NCI-H526 treated with DMSO at 0.1 percent for 48 hours (cell line): ENCODE measurements at regions not wholly inside any gene's neighbourhood (a gene's known extent, or its start where the extent isn't known, plus 50 kb on each side); places are given as distances from the start of the nearest gene placed in this dataset.

ENCODE experiments used
- DNase-seq: peaks from one replicate; lab custom pipeline; 2025; lab: John Stamatoyannopoulos, UW

GRCh38 chr4:141403782-141404181 lies 183.1 kb downstream of the ZNF330 start:
- DNase-seq = no peak

- no peak for DNase-seq
Observed at GRCh38 chr4:141406237-141406636, 185.5 kb downstream of the ZNF330 start.

GRCh38 chr4:141409556-141409955 lies 188.9 kb downstream of the ZNF330 start:
- no peak for DNase-seq

- DNase-seq = no peak
Observed at GRCh38 chr4:141410839-141411238, 190.1 kb downstream of the ZNF330 start.

- DNase-seq = no peak
Observed at GRCh38 chr4:141411936-141412335, 191.2 kb downstream of the ZNF330 start.

- DNase-seq = no peak
Observed at GRCh38 chr4:141413366-141413765, 192.7 kb downstream of the ZNF330 start.

GRCh38 chr4:141415651-141416050 lies 195.0 kb downstream of the ZNF330 start:
- no peak for DNase-seq

- no peak for DNase-seq
Observed at GRCh38 chr4:141416219-141416618, 195.5 kb downstream of the ZNF330 start.

- no peak for DNase-seq
Observed at GRCh38 chr4:141416677-141417363, 196.1 kb downstream of the ZNF330 start.

- no peak for DNase-seq
Observed at GRCh38 chr4:141417387-141417786, 196.7 kb downstream of the ZNF330 start.

- DNase-seq = no peak
Observed at GRCh38 chr4:141425124-141425523, 204.4 kb downstream of the ZNF330 start.

- DNase-seq = no peak
Observed at GRCh38 chr4:141427726-141428296, 207.1 kb downstream of the ZNF330 start.

GRCh38 chr4:141429933-141430332 lies 206.4 kb upstream of the IL15 start:
- DNase-seq = no peak

- no peak for DNase-seq
Observed at GRCh38 chr4:141430686-141431085, 205.7 kb upstream of the IL15 start.

GRCh38 chr4:141432000-141432712 lies 204.2 kb upstream of the IL15 start:
- DNase-seq = no peak

GRCh38 chr4:141435446-141436225 lies 200.7 kb upstream of the IL15 start:
- DNase-seq = no peak

- DNase-seq = no peak
Observed at GRCh38 chr4:141439223-141439622, 197.2 kb upstream of the IL15 start.

GRCh38 chr4:141447761-141448160 lies 188.6 kb upstream of the IL15 start:
- no peak for DNase-seq

- DNase-seq = no peak
Observed at GRCh38 chr4:141448490-141448889, 187.9 kb upstream of the IL15 start.

- DNase-seq = no peak
Observed at GRCh38 chr4:141449927-141450326, 186.5 kb upstream of the IL15 start.

GRCh38 chr4:141455651-141456050 lies 180.7 kb upstream of the IL15 start:
- DNase-seq = no peak

- no peak for DNase-seq
Observed at GRCh38 chr4:141457653-141458052, 178.7 kb upstream of the IL15 start.

- DNase-seq = no peak
Observed at GRCh38 chr4:141458501-141458900, 177.9 kb upstream of the IL15 start.
